ENCODE measurements at regions not wholly inside any gene's neighbourhood (a gene's known extent, or its start where the extent isn't known, plus 50 kb on each side); places are given as distances from the start of the nearest gene placed in this dataset.

GRCh38 chr6:102493485-102493884 is 1100.0 kb downstream of the GRIK2 start:
- DNase-seq, result no peak

- no peak for DNase-seq
Measured at GRCh38 chr6:102488729-102489128, 1095.2 kb downstream of the GRIK2 start.

- DNase-seq, result no peak
Measured at GRCh38 chr6:102485480-102485879, 1092.0 kb downstream of the GRIK2 start.

GRCh38 chr6:102474041-102474807 is 1080.7 kb downstream of the GRIK2 start:
- DNase-seq, result no peak

- peak; percentile 1 to 74 for DNase-seq
Measured at GRCh38 chr6:102458990-102459389, 1065.5 kb downstream of the GRIK2 start.

GRCh38 chr6:102438171-102438570 is 1044.7 kb downstream of the GRIK2 start:
- DNase-seq, result peak; percentile 87 to 95

GRCh38 chr6:102417368-102417998 is 1024.0 kb downstream of the GRIK2 start:
- DNase-seq, result no peak

- DNase-seq, result no peak
Measured at GRCh38 chr6:102415891-102416290, 1022.4 kb downstream of the GRIK2 start.

GRCh38 chr6:102411796-102412195 is 1018.3 kb downstream of the GRIK2 start:
- no peak for DNase-seq

GRCh38 chr6:102407886-102408741 is 1014.6 kb downstream of the GRIK2 start:
- DNase-seq, result no peak

GRCh38 chr6:102405860-102406259 is 1012.4 kb downstream of the GRIK2 start:
- DNase-seq, result no peak

GRCh38 chr6:102402635-102403329 is 1009.3 kb downstream of the GRIK2 start:
- DNase-seq, result peak in 1 of 2 experiments; percentile 55

- no peak for DNase-seq
Measured at GRCh38 chr6:102398788-102399390, 1005.4 kb downstream of the GRIK2 start.

GRCh38 chr6:102390541-102390940 is 997.0 kb downstream of the GRIK2 start:
- no peak for DNase-seq

GRCh38 chr6:102389994-102390393 is 996.5 kb downstream of the GRIK2 start:
- no peak for DNase-seq

GRCh38 chr6:102387326-102388033 is 994.0 kb downstream of the GRIK2 start:
- DNase-seq, result no peak

GRCh38 chr6:102381203-102381602 is 987.7 kb downstream of the GRIK2 start:
- DNase-seq, result no peak

GRCh38 chr6:102356170-102356569 is 962.7 kb downstream of the GRIK2 start:
- no peak for DNase-seq

- DNase-seq, result no peak
Measured at GRCh38 chr6:102355578-102355977, 962.1 kb downstream of the GRIK2 start.

GRCh38 chr6:102352552-102352951 is 959.0 kb downstream of the GRIK2 start:
- no peak for DNase-seq

- no peak for DNase-seq
Measured at GRCh38 chr6:102344769-102345168, 951.3 kb downstream of the GRIK2 start.

- DNase-seq, result peak in 1 of 2 experiments; percentile 11
Measured at GRCh38 chr6:102340311-102340710, 946.8 kb downstream of the GRIK2 start.
